ENCODE measurements at regions not wholly inside any gene's neighbourhood (a gene's known extent, or its start where the extent isn't known, plus 50 kb on each side); places are given as distances from the start of the nearest gene placed in this dataset.
"Not testable (repeated sequence)": the region's sequence is repeated elsewhere in the genome, so short reads cannot be mapped to it uniquely, and the experiment has no call there.

DNA sequence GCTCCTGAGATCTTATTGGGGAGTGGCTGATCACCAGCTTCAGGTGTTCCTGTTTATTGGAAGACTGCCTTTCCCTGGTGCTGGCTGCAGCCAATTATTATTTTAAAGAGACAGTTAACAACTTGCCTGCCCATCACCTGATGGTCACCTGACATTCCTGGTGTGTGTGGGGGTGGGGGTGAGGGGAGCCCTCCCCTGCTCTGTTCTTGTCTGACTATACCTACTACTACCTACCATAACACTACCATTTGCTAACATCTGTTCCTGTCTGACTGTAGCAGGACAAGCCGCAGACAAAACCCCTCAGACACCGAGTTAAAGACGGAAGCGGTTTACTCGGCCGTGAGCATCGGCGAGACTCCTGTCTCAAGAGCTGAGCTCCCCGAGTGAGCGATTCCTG is 54.9 kb upstream of the NBPF3 start:
- DNase-seq (ENCODE audit: low spot score), result no peak

- DNase-seq (ENCODE audit: low spot score), result no peak
Observed at GRCh38 chr1:21384620-21385019, 55.3 kb upstream of the NBPF3 start.

DNA sequence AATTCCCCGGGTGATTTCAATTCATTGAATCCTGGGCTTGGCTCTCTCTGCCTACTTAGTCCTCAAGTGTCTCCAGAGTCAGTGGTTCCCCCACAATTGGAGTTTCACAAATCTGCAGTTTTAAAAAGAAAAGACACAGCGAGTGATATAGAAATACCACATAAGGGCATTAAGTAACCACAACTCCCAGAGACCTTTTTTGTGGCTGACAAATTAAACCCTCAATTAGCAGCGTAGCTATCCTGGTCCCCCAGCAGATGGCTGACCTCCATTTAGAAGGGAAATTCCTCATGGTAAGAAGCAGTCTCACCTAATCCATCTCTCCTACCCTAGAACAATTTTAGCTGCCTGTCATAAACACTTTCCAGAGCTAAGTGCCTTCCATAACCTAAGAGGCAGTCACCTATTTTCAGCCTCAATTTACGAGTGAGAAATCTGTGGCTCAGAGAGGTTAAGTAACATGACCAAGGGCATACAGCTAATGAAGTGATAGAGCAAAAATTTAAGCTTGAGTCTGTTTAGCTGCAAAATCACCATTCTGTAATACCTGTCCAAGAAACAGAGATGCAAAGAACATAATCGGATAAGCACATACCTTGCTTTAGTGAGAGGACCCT is 56.0 kb upstream of the NBPF3 start:
- no peak for DNase-seq (ENCODE audit: low spot score)

DNA sequence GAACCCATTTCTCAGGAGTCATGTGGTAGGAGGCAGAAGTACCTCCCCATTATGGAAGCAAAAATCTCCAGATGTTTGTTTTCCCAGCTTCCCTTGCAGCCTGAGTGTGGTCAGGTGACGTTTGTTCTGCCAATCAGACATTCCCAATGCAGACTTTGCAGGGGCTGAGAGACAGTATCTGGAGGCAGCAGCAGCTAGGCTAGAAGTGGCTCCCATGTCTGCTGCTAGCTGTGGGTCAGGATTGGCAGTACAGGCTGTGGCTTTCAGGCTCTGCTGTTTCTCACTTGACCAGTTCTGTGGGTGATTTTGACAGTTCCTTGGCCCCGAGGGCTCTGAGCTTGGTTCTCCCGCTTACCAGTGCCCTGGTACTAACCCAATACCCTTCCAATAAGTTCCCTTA is 58.6 kb upstream of the NBPF3 start:
- DNase-seq (ENCODE audit: low spot score), result no peak

- DNase-seq (ENCODE audit: low spot score), result not testable (repeated sequence)
Observed at GRCh38 chr1:21380147-21380546, 59.8 kb upstream of the NBPF3 start.

DNA sequence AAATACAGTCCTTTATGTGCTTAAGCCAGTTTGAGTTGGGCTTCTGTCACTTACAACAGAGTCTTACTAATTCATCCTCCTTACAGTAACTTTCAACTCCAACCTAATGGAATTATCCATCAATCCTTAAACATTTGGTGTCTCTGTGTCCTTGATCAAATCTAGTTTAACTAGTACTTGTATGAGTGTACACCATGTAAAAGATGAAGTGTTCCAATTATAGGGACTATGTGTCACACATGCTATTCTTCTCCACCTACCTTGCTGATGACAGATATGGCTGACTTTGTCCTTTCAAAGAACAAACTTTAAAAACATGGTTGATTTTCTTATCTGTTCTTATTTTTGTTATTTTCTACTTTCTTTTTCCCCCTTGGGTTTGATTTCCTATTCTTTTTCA is 60.4 kb upstream of the NBPF3 start:
- no peak for DNase-seq (ENCODE audit: low spot score)

DNA sequence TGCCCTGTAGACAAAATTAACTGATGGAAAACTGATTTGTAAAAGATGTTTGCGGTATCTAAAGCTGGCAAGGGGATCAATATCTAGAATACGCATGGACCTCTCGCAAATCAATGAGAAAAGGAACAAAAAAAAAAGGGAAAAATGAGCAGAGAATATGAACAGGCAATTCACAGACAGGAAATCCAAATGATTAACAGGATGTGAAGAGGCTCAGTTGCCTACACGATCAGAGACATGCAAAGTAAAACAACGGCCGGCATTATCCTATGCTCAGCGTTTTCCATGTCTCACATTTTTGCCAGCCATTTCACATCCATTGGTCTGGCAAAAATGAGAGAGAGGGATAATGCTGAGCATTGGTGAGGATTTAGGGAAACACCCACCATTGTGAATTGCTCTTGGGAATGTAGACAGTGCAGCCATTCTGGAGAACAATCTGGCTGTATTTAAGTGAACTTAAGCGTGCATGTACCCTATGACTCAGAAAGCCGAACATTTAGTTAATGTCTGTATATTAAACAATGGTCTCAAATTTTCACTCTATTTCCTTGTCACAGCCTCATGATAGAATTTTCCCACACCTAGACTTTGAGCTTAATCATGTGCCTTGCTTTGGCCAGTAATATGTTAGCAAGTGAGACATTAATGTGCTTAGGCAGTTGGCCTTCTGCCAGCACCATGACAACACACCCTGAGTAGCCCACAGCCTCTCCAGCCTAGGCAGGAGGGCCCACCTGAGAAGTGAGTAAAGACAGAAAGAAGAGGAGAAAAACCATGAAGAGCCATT is 61.0 kb upstream of the NBPF3 start:
- DNase-seq (ENCODE audit: low spot score), result no peak

DNA sequence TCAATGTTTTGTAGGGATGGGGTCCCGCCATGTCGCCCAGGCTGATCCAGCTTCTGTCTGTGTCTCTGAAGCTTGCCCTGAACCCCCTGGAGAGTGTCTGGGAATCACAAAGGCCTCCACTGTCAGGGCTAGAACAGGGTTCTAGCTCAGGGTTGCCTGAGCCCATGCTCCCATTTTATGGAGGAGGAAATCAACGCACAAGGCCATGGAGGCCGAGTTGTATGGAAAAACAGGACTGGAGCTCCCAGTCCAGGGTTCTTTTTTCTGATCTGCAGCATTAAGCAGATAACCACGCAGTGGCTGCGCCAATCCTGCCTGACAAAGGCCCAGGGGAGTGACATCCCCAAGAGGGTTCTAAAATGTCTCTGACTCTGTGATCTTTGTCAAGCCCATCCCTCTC is 67.6 kb upstream of the NBPF3 start:
- DNase-seq (ENCODE audit: low spot score), result no peak

DNA sequence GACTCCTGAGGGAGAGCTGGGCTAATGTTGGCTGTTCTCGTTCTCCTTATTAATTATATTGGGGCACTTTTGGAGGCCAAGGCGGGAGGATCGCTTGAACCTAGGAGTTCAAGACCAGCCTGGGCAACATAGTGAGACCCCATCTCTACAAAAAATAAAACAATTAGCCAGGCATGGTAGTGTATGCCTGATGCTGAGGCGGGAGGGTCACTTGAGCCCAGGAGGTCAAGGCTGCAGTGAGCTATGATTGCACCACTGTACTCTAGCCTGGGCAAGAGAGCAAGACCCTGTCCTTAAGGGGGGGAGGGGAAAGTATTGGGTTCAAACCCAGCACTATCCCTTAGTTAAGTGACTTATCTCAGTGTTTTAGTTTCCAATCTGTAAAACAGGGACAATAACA is 70.0 kb upstream of the NBPF3 start:
- no peak for DNase-seq (ENCODE audit: low spot score)

DNA sequence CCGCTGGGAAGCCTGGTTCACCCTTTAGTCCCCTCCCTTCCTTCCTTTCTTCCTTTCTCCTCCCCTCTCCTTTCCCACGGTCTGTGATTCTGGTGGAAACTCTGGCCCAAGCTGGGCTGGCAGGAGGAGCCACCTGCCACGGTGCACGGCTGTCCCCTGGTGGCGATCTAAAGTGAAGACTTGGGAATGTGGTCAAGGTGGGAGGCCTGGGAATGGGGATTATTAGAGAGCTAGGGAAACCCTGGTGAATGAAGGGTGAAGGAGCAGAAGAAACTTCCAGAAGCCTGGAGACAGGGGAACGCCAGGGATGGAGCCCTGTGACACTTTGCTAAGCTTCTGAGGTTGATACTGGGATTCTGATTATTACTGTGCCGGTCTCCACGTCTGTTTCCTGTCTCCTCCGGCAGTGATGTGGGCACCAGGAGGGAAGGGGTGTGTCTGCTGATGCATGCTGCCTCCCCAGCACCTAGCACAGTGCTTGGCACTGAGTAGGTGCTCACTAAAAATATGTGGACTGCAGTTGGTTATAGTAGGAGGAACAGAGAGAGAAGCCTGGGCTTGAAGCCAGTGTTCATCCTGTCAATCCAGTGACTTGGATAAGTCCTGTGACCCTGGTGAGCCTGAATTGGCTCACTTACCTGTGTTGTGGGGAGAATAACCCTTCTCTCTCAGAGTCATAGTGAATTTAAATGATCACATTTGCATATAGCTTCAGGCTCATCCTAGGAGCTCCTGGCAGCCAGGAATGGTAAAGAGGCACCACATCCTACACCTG is 71.2 kb upstream of the NBPF3 start:
- peak; percentile 56 for DNase-seq (ENCODE audit: low spot score)

DNA sequence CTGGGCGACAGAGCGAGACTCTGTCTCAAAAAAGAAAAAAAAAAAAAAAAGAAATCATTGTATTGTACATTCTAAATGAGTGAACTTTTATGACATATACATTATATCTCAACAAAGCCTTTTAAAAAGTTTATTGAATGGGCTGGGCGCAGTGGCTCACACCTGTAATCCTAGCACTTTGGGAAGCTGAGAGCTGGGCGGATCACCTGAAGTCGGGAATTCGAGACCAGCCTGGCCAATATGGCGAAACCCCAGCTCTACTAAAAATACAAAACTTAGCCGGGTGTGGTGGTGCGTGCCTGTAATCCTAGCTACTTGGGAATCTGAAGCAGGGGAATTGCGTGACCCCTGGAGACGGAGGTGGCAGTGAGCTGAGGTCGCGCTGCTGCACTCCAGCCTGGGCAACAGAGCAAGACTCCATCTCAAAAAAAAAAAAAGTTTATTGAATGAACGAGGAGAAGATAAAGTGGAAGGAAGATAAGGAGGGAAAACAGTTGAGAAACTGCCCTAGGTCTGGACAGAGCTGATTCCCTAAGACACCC is 71.9 kb upstream of the NBPF3 start:
- DNase-seq (ENCODE audit: low spot score), result not testable (repeated sequence)

DNA sequence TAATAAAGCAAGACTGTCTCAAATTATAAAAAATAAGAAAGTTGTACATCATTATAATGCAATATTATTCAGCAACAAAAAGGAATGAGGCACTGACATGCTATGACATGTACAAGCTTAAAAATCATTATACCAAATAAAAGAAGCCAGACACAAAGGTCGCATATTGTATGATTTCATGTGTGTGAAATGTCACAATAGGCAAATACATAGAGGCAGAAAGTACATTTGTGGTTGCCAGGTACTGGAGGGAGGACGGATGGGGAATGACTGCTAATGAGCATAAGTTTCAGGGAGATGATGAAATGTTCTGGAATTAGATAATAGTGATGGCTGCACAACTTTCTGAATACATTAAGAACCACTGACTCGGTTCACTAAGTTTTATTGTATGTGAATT is 73.6 kb upstream of the NBPF3 start:
- DNase-seq (ENCODE audit: low spot score), result no peak

- DNase-seq (ENCODE audit: low spot score), result no peak
Observed at GRCh38 chr1:21365036-21365435, 74.8 kb upstream of the ECE1 start.

- DNase-seq (ENCODE audit: low spot score), result no peak
Observed at GRCh38 chr1:21362096-21362495, 71.8 kb upstream of the ECE1 start.

DNA sequence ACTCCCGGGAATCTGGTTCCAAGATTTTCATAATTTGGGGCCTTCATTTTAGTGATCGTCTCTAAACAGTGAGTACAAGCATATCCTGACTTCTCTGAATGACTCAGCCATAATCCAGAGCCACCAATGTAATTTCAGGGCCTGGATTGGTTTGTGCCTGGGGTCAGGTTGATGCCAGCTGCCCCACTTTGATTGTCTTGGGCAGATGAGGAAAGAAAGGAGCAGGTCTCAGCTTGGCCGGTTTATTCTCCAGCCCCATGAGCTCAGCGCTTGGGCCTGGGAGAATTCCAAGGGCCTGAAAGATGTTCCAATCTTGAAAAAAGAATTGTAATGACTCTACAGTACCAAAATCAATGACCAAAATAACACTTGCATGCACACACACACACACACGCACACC is 71.2 kb upstream of the ECE1 start:
- no peak for DNase-seq (ENCODE audit: low spot score)

DNA sequence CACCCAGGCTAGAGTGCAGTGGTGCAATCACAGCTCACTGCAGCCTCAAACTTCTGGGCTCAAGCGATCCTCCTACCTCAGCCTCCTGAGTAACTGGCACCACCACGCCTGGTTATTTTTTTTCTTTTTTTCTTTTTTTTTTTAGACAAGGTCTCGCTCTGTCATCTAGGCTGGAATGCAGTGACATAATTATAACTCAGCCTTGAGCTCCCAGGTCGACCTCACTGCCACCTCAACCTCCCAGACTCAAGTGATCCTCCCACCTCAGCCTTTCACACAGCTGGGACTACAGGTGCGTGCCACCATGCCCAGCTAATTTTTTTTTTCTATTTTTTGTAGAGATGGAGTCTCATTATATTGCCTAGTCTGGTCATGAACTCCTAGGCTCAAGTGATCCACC is 66.9 kb upstream of the ECE1 start:
- DNase-seq (ENCODE audit: low spot score), result no peak

DNA sequence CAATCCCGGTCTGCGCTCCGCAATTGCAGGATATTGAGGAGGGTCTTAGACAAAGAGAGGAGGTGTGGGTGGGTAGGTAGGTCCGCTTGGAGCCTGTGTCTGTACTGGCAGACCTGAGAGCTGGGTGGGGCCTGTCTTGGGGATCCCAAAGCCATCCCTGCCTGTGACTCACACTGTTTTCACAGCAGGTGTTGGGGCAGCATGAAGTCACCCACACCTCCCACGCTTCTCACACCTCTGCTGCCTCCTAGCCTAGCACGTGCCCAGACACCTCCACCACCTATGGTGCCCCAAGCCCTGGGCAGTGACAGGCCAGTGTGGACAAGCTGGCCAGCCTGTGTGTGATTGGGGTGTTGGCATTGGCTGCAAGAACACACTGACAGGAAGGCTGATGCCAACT is 65.7 kb upstream of the ECE1 start:
- no peak for DNase-seq (ENCODE audit: low spot score)

- no peak for DNase-seq (ENCODE audit: low spot score)
Observed at GRCh38 chr1:21352586-21352985, 62.3 kb upstream of the ECE1 start.

DNA sequence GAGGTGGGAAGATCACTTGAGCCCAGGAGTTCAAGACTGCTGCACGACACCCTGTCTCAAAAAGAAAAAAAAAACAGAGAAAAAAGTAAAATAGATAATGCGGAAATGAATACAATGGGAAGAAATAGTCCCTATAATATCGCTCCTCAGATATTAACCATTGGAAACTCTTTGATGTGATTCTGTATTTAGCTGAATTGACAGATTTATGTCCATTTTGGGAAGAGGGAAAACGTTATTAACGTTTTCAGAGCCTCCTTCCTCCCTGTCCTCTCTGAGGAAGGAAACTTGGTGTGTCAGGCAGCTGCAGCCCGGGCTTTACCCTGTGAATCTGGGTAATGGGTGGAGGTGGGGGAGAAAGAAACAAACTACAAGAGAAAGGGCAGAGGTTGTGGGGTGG is 61.6 kb upstream of the ECE1 start:
- no peak for DNase-seq (ENCODE audit: low spot score)

- no peak for DNase-seq (ENCODE audit: low spot score)
Observed at GRCh38 chr1:21350202-21350885, 60.1 kb upstream of the ECE1 start.

- no peak for DNase-seq (ENCODE audit: low spot score)
Observed at GRCh38 chr1:21349693-21350092, 59.4 kb upstream of the ECE1 start.

GRCh38 chr1:21347072-21347581 is 56.9 kb upstream of the ECE1 start:
- no peak for DNase-seq (ENCODE audit: low spot score)

Data from HuH-7.5 (cell line).